ENCODE measurements at regions not wholly inside any gene's neighbourhood (a gene's known extent, or its start where the extent isn't known, plus 50 kb on each side); places are given as distances from the start of the nearest gene placed in this dataset.
"Not testable (repeated sequence)": the region's sequence is repeated elsewhere in the genome, so short reads cannot be mapped to it uniquely, and the experiment has no call there.

- Mint-ChIP-seq H3K27ac (no peak overlapping the region), H3K27me3 (peaks cover 10% of the 10 kb centered on the region), H3K36me3 (no peaks in the 10 kb centered on the region), H3K4me1 (peaks cover 3% of the 10 kb centered on the region), H3K9me3 (ENCODE audit: low read depth) (no peaks in the 10 kb centered on the region), H3K4me3 (no peak overlapping the region)
- DNase-seq: no peak
- ATAC-seq: no peak
- CTCF ChIA-PET: no interaction called here
Observed at GRCh38 chr10:22111705-22112104, 106.1 kb downstream of the EBLN1 start.

GRCh38 chr10:22111260-22111659 lies 106.6 kb downstream of the EBLN1 start:
- Mint-ChIP-seq H3K9me3 (ENCODE audit: low read depth) (no peaks in the 10 kb centered on the region), H3K27ac (no peak overlapping the region), H3K4me1 (peaks cover 3% of the 10 kb centered on the region), H3K36me3 (no peaks in the 10 kb centered on the region), H3K27me3 (peaks cover 8% of the 10 kb centered on the region), H3K4me3 (no peak overlapping the region)
- CTCF ChIA-PET: no interaction called here
- DNase-seq (no peak), ATAC-seq (no peak)

DNA sequence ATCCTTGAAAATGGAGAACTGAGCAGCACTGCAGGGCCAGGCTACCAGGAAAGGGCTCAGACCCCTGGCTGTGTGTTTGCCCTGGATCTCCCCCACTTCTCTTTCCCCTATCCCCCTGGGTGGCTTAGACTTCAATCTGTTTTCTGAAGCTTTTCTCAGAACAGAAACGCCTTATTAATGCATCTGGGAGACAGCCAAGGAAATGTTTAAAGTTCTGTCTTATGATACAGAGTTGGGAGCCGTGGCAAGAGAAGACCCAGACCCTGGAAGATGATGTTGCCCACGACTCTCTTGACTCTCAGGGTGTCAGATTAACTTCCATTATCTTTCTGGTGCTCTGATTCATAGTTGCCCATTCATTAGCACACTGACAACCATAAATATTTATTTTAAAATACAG lies 107.1 kb downstream of the EBLN1 start:
- DNase-seq (no peak), ATAC-seq (no peak)
- Mint-ChIP-seq H3K4me1 (peaks cover 3% of the 10 kb centered on the region), H3K27ac (no peak overlapping the region), H3K27me3 (peaks cover 6% of the 10 kb centered on the region), H3K9me3 (ENCODE audit: low read depth) (no peaks in the 10 kb centered on the region), H3K36me3 (no peaks in the 10 kb centered on the region), H3K4me3 (no peak overlapping the region)
- CTCF ChIA-PET: no interaction called here

- DNase-seq: no peak
- H3K9me3 Mint-ChIP-seq (ENCODE audit: low read depth): no peaks in the 10 kb centered on the region
- no peaks in the 10 kb centered on the region for H3K36me3 Mint-ChIP-seq
- H3K4me1 Mint-ChIP-seq: no peaks in the 10 kb centered on the region
- ATAC-seq: no peak
- no peak overlapping the region for H3K4me3 Mint-ChIP-seq
- H3K27me3 Mint-ChIP-seq: no peaks in the 10 kb centered on the region
- H3K27ac Mint-ChIP-seq: no peak overlapping the region
- CTCF ChIA-PET: interaction anchor here (1.2 kb wide), 1 partner anchor 102 kb away, joined by 3 read pairs; the partner anchor contains the start of gene DNAJC1
Observed at GRCh38 chr10:22105270-22105669, 101.7 kb upstream of the DNAJC1 start.

DNA sequence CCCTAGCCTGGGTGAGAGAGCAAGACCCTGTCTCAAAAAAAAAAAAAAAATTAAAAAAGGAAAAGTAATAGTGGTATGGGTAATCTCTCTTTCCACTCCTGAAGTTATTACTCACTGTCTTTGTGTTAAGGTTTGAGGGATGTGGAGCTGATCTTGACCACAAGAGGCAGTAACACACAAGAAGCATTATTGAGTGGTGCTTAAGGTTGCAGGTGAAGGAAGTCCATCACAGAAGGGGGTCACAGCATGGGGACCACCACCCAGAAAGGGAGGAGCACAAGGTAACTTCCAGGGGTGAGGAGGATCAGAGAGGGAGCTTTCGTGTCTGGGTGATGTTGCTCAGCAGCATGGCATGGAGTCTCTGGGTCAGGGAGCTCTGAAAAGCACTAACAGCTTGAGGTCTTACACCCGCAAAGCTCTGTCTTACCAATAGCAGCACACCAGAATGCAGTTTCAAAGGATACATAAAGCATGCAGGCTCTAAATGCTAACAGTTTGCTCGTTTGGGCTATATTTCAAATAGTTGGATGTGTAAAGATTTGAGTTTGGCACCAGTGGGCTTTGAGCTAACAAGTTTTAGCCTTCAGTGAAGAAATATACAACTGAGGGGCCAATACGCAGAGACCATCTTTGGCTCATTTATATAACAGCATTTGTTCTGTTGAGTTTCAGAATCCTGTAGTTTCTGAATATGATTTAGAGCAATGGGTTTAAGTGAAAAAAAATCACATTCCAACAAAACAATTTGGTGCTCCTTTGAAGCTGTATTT lies 100.4 kb upstream of the DNAJC1 start:
- CTCF ChIA-PET: interaction anchor here (0.8 to 0.9 kb wide), 2 partner anchors 28 to 113 kb away, joined by 3 read pairs; no protein-coding TSS in a partner anchor
- H3K9me3 Mint-ChIP-seq (ENCODE audit: low read depth): no peaks in the 10 kb centered on the region
- H3K4me1 Mint-ChIP-seq: no peaks in the 10 kb centered on the region
- H3K27ac Mint-ChIP-seq: no peak overlapping the region
- ATAC-seq: no peak
- H3K27me3 Mint-ChIP-seq: no peaks in the 10 kb centered on the region
- DNase-seq: no peak
- no peak overlapping the region for H3K4me3 Mint-ChIP-seq
- no peaks in the 10 kb centered on the region for H3K36me3 Mint-ChIP-seq

- no peak overlapping the region for H3K27ac Mint-ChIP-seq
- CTCF ChIA-PET: no interaction called here
- no peaks in the 10 kb centered on the region for H3K27me3 Mint-ChIP-seq
- H3K36me3 Mint-ChIP-seq: no peaks in the 10 kb centered on the region
- H3K4me1 Mint-ChIP-seq: no peaks in the 10 kb centered on the region
- no peaks in the 10 kb centered on the region for H3K9me3 Mint-ChIP-seq (ENCODE audit: low read depth)
- ATAC-seq: no peak
- H3K4me3 Mint-ChIP-seq: no peak overlapping the region
- no peak for DNase-seq
Observed at GRCh38 chr10:22097696-22098095, 94.2 kb upstream of the DNAJC1 start.

- H3K4me3 Mint-ChIP-seq; H3K4me1 Mint-ChIP-seq; DNase-seq; H3K36me3 Mint-ChIP-seq; ATAC-seq; H3K27me3 Mint-ChIP-seq; H3K27ac Mint-ChIP-seq; H3K9me3 Mint-ChIP-seq (ENCODE audit: low read depth): not testable (repeated sequence)
- CTCF ChIA-PET: interaction anchor here (1.5 kb wide), 1 partner anchor 596 kb away, joined by 4 read pairs; no protein-coding TSS in a partner anchor
Observed at GRCh38 chr10:22091260-22091659, 87.7 kb upstream of the DNAJC1 start.

- no peaks in the 10 kb centered on the region for H3K36me3 Mint-ChIP-seq
- CTCF ChIA-PET: no interaction called here
Observed at GRCh38 chr10:22087402-22087738, 83.8 kb upstream of the DNAJC1 start.

DNA sequence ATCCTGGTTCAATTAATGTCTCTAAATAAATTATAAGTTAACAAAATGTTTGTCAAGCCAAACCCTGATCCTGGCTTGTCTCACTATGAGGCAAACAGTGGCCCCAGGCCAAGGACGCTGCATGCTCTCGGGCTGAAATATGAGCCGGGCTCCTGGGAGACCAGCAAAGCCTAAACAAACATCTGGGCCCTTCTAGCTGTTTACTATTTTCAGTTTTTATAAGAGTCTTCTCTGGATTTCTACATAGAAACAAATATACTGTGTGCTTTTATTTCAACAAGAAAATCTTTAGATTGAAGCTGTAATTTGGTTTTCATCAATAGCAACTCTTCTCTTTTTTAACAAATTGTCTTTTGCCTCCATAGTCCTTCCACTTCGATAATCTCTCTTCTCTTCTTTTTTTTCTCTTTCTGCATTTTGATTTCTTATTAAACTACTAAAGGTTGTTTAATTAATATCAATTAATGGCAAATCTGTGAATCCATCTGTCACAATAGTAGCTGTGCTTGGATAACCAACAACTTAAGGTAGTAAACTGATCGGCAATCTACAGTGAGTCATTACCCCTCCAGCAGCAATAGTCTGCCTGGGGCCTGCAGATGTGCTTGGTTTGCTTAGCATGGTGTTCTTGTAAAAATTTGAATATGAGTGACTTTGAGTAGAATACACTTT lies 83.3 kb upstream of the DNAJC1 start:
- ATAC-seq (no peak), DNase-seq (no peak)
- H3K36me3 Mint-ChIP-seq: no peaks in the 10 kb centered on the region
- no peaks in the 10 kb centered on the region for H3K4me1 Mint-ChIP-seq
- H3K27me3 Mint-ChIP-seq: peaks cover 5% of the 10 kb centered on the region
- no peaks in the 10 kb centered on the region for H3K9me3 Mint-ChIP-seq (ENCODE audit: low read depth)
- no peak overlapping the region for H3K27ac Mint-ChIP-seq
- CTCF ChIA-PET: no interaction called here
- no peak overlapping the region for H3K4me3 Mint-ChIP-seq

More at GRCh38 chr10:22087402-22087738, 83.8 kb upstream of the DNAJC1 start:
- Mint-ChIP-seq H3K27ac (no peak overlapping the region), H3K9me3 (ENCODE audit: low read depth) (no peaks in the 10 kb centered on the region), H3K27me3 (peaks cover 8% of the 10 kb centered on the region), H3K4me1 (no peaks in the 10 kb centered on the region), H3K4me3 (no peak overlapping the region)
- DNase-seq: no peak
- no peak for ATAC-seq

- DNase-seq; H3K27ac Mint-ChIP-seq; ATAC-seq; H3K36me3 Mint-ChIP-seq; H3K4me1 Mint-ChIP-seq; H3K9me3 Mint-ChIP-seq (ENCODE audit: low read depth); H3K4me3 Mint-ChIP-seq; CTCF ChIA-PET: not testable (repeated sequence)
- peaks cover 12% of the 10 kb centered on the region for H3K27me3 Mint-ChIP-seq
Observed at GRCh38 chr10:22079921-22080320, 76.4 kb upstream of the DNAJC1 start.

DNA sequence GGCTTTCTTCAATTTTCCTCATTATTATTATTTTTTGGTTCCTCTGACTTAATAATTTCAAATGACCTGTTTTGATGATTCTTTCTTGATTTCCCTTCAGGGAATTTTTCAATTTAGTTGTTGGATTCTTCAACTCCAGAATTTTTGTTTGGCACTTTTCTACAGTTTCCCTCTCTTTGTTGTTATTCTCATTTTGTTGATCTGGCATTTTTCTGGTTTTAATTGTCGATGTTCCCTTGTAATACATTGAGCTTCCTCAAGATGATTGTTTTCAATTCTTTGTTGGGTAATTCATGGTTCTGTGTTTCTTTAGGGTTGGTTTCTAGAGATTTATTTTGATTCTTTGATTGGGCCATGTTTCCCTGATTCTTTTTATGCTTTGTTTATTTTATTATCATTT lies 67.8 kb upstream of the DNAJC1 start:
- CTCF ChIA-PET: no interaction called here
- Mint-ChIP-seq H3K27ac (no peak overlapping the region), H3K36me3 (no peaks in the 10 kb centered on the region), H3K4me3 (no peak overlapping the region), H3K4me1 (no peaks in the 10 kb centered on the region), H3K9me3 (ENCODE audit: low read depth) (peaks cover 5% of the 10 kb centered on the region), H3K27me3 (peaks cover 4% of the 10 kb centered on the region)
- DNase-seq (no peak), ATAC-seq (no peak)

- CTCF ChIA-PET: no interaction called here
- no peak for ATAC-seq
- Mint-ChIP-seq H3K27ac (no peak overlapping the region), H3K27me3 (peaks cover 4% of the 10 kb centered on the region), H3K4me3 (no peak overlapping the region), H3K4me1 (no peaks in the 10 kb centered on the region), H3K36me3 (no peaks in the 10 kb centered on the region), H3K9me3 (ENCODE audit: low read depth) (peaks cover 5% of the 10 kb centered on the region)
- DNase-seq: no peak
Observed at GRCh38 chr10:22067091-22067490, 63.6 kb upstream of the DNAJC1 start.

- H3K4me3 Mint-ChIP-seq; H3K27me3 Mint-ChIP-seq; H3K36me3 Mint-ChIP-seq; ATAC-seq; H3K27ac Mint-ChIP-seq; H3K4me1 Mint-ChIP-seq; H3K9me3 Mint-ChIP-seq (ENCODE audit: low read depth); CTCF ChIA-PET: not testable (repeated sequence)
- DNase-seq: peak; percentile 45
Observed at GRCh38 chr10:22060984-22061383, 57.5 kb upstream of the DNAJC1 start.

- H3K4me1 Mint-ChIP-seq: no peaks in the 10 kb centered on the region
- CTCF ChIA-PET: no interaction called here
- no peak for DNase-seq
- no peak overlapping the region for H3K27ac Mint-ChIP-seq
- no peaks in the 10 kb centered on the region for H3K36me3 Mint-ChIP-seq
- H3K27me3 Mint-ChIP-seq: no peaks in the 10 kb centered on the region
- H3K9me3 Mint-ChIP-seq (ENCODE audit: low read depth): no peaks in the 10 kb centered on the region
- ATAC-seq: no peak
- H3K4me3 Mint-ChIP-seq: no peak overlapping the region
Observed at GRCh38 chr10:22058201-22058600, 54.7 kb upstream of the DNAJC1 start.

All from activated CD8-positive, alpha-beta memory T cell treated with anti-CD3 and anti-CD28 coated beads, Interleukin-2, amount 10 ng/mL, durations not matched to agents 7 days and 5 days (primary cell).